ENCODE measurements at regions not wholly inside any gene's neighbourhood (a gene's known extent, or its start where the extent isn't known, plus 50 kb on each side); places are given as distances from the start of the nearest gene placed in this dataset.

DNA sequence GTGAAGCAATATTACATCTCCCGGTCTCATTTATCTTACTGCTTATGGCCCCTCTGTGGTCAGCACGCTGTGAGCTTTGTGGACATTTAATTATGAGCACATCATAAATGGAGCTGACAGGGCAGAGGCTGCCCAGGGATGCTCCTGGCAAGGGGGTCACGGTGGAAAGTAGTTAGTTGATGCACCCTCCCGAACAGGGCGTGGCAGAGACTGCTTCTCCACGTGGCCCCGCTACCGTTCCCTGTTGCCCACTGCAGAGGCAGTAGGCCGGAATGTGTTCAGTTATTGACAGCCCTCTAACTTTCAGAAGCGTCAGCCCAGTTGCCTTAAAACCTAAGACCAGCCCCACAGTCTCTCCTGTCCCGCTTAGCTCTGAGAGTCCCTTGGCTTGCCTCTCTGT lies 180.3 kb upstream of the ZNF507 start:
- no peak overlapping the region for H3K18ac ChIP-seq (ENCODE audit: extremely low read depth, low read length)
- H3K9ac ChIP-seq (replicated peaks in 1 of 4; ENCODE audit: extremely low read depth in 1 of 4, low read depth in 3 of 4, low read length in 3 of 4): no peak overlapping the region
- no peak overlapping the region for H3K4me3 ChIP-seq (ENCODE audit: extremely low read depth in 1 of 4, insufficient read depth in 2 of 4, low read depth in 3 of 4, low read length in 4 of 4)
- no peak for TF ChIP-seq JUND (IDR thresholded peaks at IDR 0.05; ENCODE audit: low read length)
- no peak for TF ChIP-seq EGR1 (IDR thresholded peaks at IDR 0.05; ENCODE audit: borderline replicate concordance, low read depth, low read length)
- no peak for TF ChIP-seq BCL11A (IDR thresholded peaks at IDR 0.05; ENCODE audit: low read depth in 2 of 2, low read length in 2 of 2)
- no peak for TF ChIP-seq TEAD4 (IDR thresholded peaks at IDR 0.05; ENCODE audit: low read depth, low read length)
- TF ChIP-seq RNF2 (IDR thresholded peaks at IDR 0.05; ENCODE audit: borderline replicate concordance, low read depth, low read length, missing control alignments, poor library complexity, severe bottlenecking): no peak
- no peak for TF ChIP-seq PHF8 (conservative IDR thresholded peaks at IDR 0.05; ENCODE audit: low read depth, low read length)
- no peak for TF ChIP-seq YY1 (IDR thresholded peaks at IDR 0.05; ENCODE audit: low read depth, low read length)
- DNase-seq (ENCODE audit: low read depth in 1 of 2, low spot score in 2 of 2) (no peak), FAIRE-seq (no peak)
- no peak overlapping the region for H3K56ac ChIP-seq (replicated peaks; ENCODE audit: insufficient read length, low read depth, low read length)
- ChIA-PET CTCF (ENCODE audit: partially characterized antibody) (interaction anchor here (1.0 kb wide), 1 partner anchor 10 kb away, joined by 3 read pairs; no protein-coding TSS in a partner anchor), POLR2A (ENCODE audit: partially characterized antibody) (no interaction called here)
- no peaks in the 10 kb centered on the region for H3K9me3 ChIP-seq (ENCODE audit: insufficient read depth in 2 of 2, low read depth in 1 of 2, low read length in 1 of 2)
- no peak overlapping the region for H2BK120ac ChIP-seq (replicated peaks; ENCODE audit: low read depth, low read length)
- H3K23ac ChIP-seq (ENCODE audit: insufficient read length): no peak overlapping the region
- H3K79me2 ChIP-seq (ENCODE audit: control insufficient read depth in 1 of 2, insufficient read depth in 2 of 2, low read length in 2 of 2): no peaks in the 10 kb centered on the region
- H4K5ac ChIP-seq (ENCODE audit: insufficient read length, low read depth, low read length): no peak overlapping the region
- H2AFZ ChIP-seq (ENCODE audit: low read length): no peak overlapping the region
- no peak overlapping the region for H3K4ac ChIP-seq (replicated peaks; ENCODE audit: insufficient read length, low read depth, low read length)
- H2AK5ac ChIP-seq (ENCODE audit: low read depth, low read length): no peak overlapping the region
- no peak overlapping the region for H2BK20ac ChIP-seq (ENCODE audit: low read length)
- H2BK15ac ChIP-seq (ENCODE audit: low read length): no peak overlapping the region
- H3K27ac ChIP-seq (ENCODE audit: low read depth, low read length): no peak overlapping the region
- H2BK12ac ChIP-seq (ENCODE audit: low read depth, low read length): no peak overlapping the region
- no peak overlapping the region for H4K91ac ChIP-seq (replicated peaks; ENCODE audit: insufficient read length, low read length)
- no peaks in the 10 kb centered on the region for H3K36me3 ChIP-seq (ENCODE audit: control insufficient read depth in 2 of 4, insufficient read depth in 4 of 4, low read length in 3 of 4)
- no peak overlapping the region for H4K8ac ChIP-seq (ENCODE audit: extremely low read depth, insufficient read depth, low read length)
- H3K27me3 ChIP-seq (replicated peaks in 1 of 4; ENCODE audit: control insufficient read depth in 3 of 4, extremely low read depth in 1 of 4, insufficient read depth in 3 of 4, low read length in 3 of 4): no peaks in the 10 kb centered on the region
- 92% methylated on average over 11 of the region's 11 CpGs; no CpG with 5 or more reads in 1 of the 2 experiments for WGBS, 2 experiments (ENCODE audit: extremely low coverage in 1 of 2, insufficient coverage in 1 of 2, insufficient read length in 1 of 2, insufficient replicate concordance in 2 of 2, low coverage in 1 of 2, low lambda C conversion rate in 2 of 2, missing lambda C conversion rate in 1 of 2)
- H3K14ac ChIP-seq (ENCODE audit: insufficient read length): no peak overlapping the region
- no peaks in the 10 kb centered on the region for H3K79me1 ChIP-seq (ENCODE audit: low read depth, low read length)
- no peak overlapping the region for H3K4me2 ChIP-seq (ENCODE audit: insufficient read depth in 1 of 2, low read depth in 2 of 2, low read length in 2 of 2)
- no peaks in the 10 kb centered on the region for H4K20me1 ChIP-seq (replicated peaks in 1 of 2; ENCODE audit: control insufficient read depth in 1 of 2, insufficient read depth in 2 of 2, low read length in 2 of 2)
- no peaks in the 10 kb centered on the region for H3K4me1 ChIP-seq (replicated peaks in 1 of 4; ENCODE audit: control insufficient read depth in 3 of 4, insufficient read depth in 4 of 4, low read length in 3 of 4)
- no peak overlapping the region for H2BK5ac ChIP-seq (ENCODE audit: low read depth, low read length)
- no peaks in the 10 kb centered on the region for H3K23me2 ChIP-seq (ENCODE audit: low read depth, low read length)
